Stimulated activated CD4-positive, alpha-beta T cell treated with anti-CD3 and anti-CD28 coated beads, Interleukin-4, amount 100 ng/mL, for 1 hour (primary cell): ENCODE measurements at regions not wholly inside any gene's neighbourhood (a gene's known extent, or its start where the extent isn't known, plus 50 kb on each side); places are given as distances from the start of the nearest gene placed in this dataset.

Source experiments
- DNase-seq: peaks from one replicate; pipeline ENCODE4 v3.0.0-alpha.2; 2020

- no peak for DNase-seq
These were observed 408.7 kb upstream of the PKN2 start for GRCh38 chr1:88275259-88275862.

- no peak for DNase-seq
These were observed 407.9 kb upstream of the PKN2 start for GRCh38 chr1:88276163-88276562.

- DNase-seq, result no peak
These were observed 400.0 kb upstream of the PKN2 start for GRCh38 chr1:88284066-88284465.

GRCh38 chr1:88284666-88285366, 399.3 kb upstream of the PKN2 start:
- DNase-seq, result no peak

GRCh38 chr1:88286716-88287115, 397.4 kb upstream of the PKN2 start:
- DNase-seq, result no peak

- no peak for DNase-seq
These were observed 395.5 kb upstream of the PKN2 start for GRCh38 chr1:88288571-88288970.

- DNase-seq, result no peak
These were observed 394.5 kb upstream of the PKN2 start for GRCh38 chr1:88289401-88290102.

- no peak for DNase-seq
These were observed 392.3 kb upstream of the PKN2 start for GRCh38 chr1:88291611-88292354.

GRCh38 chr1:88293691-88294190, 390.3 kb upstream of the PKN2 start:
- DNase-seq, result no peak

- no peak for DNase-seq
These were observed 387.8 kb upstream of the PKN2 start for GRCh38 chr1:88296227-88296626.

GRCh38 chr1:88296642-88297041, 387.4 kb upstream of the PKN2 start:
- DNase-seq, result no peak

GRCh38 chr1:88298506-88298905, 385.6 kb upstream of the PKN2 start:
- DNase-seq, result no peak

GRCh38 chr1:88300752-88301263, 383.3 kb upstream of the PKN2 start:
- DNase-seq, result no peak

- DNase-seq, result no peak
These were observed 381.1 kb upstream of the PKN2 start for GRCh38 chr1:88302843-88303486.

GRCh38 chr1:88311265-88311664, 372.8 kb upstream of the PKN2 start:
- no peak for DNase-seq

GRCh38 chr1:88311907-88312306, 372.2 kb upstream of the PKN2 start:
- no peak for DNase-seq

- no peak for DNase-seq
These were observed 366.7 kb upstream of the PKN2 start for GRCh38 chr1:88317396-88317795.

GRCh38 chr1:88318740-88319139, 365.3 kb upstream of the PKN2 start:
- DNase-seq, result no peak

- no peak for DNase-seq
These were observed 363.8 kb upstream of the PKN2 start for GRCh38 chr1:88320291-88320690.

- DNase-seq, result no peak
These were observed 362.4 kb upstream of the PKN2 start for GRCh38 chr1:88321706-88322105.

GRCh38 chr1:88324899-88325298, 359.2 kb upstream of the PKN2 start:
- DNase-seq, result no peak
